GM18858 (cell line): ENCODE measurements at regions not wholly inside any gene's neighbourhood (a gene's known extent, or its start where the extent isn't known, plus 50 kb on each side); places are given as distances from the start of the nearest gene placed in this dataset.

Experiments used
- ATAC-seq: cut with Tn5 transposase; IDR thresholded peaks from one replicate; pipeline ENCODE4 v1.9.1; 2021; ENCODE audit not compliant: unreplicated experiment

GRCh38 chr3:68173012-68173634 is 518.7 kb upstream of the SUCLG2 start:
- no peak for ATAC-seq

DNA sequence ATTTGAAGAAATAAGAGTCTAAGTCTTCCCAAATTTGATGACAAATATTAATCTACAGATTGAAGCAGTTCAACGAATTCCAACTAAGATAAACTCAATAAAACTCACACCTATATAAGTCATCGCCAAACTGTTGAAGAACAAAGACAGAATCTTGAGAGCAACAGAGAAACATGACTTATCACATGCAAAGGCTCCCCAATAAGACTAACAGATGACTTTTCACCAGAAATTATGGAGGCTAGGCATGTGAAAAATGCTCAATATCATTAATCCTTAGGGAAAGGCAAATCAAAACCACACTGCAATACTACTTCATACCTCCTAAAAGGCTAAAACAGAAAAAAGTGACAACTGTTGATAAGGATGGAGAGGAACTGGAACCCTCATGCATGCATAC is 517.6 kb upstream of the SUCLG2 start:
- ATAC-seq, result no peak

GRCh38 chr3:68163968-68164367 is 509.6 kb upstream of the SUCLG2 start:
- no peak for ATAC-seq

DNA sequence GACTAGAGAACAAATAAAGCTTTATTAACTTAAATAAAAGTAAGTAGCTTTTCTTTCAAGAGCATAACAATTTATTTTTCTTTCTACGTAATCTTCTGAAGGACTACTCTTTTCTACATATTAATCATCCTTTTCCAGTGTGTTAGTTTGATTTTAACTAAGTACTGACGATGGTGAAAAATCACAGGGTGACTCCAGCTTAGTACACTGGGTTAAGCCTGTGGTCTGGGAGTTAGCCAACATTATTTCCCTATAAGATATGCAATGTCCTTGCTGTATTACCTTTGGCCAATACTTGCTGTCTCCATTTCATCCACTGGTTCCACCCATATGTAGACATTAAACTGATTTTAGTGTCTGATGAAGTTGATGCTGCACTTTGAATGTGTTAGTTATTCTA is 508.6 kb upstream of the SUCLG2 start:
- no peak for ATAC-seq

DNA sequence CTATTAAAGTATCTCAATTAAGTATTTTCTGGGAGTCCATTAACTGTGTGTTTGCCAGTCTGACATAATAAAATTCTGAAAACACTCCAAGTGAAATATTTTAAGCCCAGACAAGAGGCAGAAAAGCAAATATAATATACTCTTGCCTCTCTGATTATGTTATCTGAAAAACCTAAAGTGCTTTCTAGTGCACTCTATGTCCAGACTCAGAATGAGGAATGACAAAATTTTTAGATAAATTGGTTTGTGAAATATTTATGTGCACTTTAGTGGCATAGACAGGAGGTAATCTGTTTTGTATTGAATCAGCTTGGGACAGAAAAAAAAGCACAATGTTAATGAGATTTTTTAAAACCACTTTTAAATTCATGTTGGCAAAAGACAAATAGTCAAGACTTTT is 508.2 kb upstream of the SUCLG2 start:
- ATAC-seq, result no peak

DNA sequence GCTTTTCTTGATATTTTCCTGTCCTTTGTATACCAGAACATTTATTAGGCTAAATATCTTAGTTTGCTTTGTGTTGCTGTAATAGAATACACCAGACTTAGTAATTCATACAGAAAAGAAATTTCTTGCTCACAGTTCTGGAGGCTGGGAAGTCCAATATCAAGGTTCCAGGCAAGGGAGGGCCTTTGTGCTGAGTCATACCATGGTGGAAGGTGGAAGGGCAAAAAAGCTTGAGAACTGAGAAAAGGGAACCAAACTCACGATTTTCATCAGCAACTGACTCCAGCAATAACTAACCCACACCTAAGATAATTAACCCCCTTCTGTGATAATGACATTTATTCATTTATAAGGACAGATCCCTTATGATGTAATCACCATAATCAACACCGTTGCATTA is 496.9 kb upstream of the SUCLG2 start:
- ATAC-seq, result no peak

DNA sequence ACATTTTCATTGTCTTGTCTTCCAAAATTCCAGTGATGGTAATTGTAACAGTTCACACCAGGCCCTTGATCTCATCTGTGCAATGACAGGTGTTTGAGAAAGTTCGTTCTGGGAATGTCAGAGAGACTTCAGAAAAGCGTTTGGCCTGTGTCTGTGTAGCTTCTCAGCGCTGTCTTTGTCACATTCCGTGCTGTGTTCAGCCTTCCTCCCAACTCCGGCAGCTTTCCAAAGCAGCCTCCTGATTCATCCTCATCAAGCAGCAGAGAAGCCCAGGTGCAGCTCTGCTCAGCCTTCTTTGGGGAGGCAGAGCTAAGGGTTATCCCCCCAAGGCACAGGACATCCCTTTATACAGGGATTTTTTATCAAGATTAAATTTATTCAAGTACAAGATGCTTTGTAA is 494.0 kb upstream of the SUCLG2 start:
- ATAC-seq, result no peak

GRCh38 chr3:68142441-68142840 is 488.0 kb upstream of the SUCLG2 start:
- ATAC-seq, result no peak

DNA sequence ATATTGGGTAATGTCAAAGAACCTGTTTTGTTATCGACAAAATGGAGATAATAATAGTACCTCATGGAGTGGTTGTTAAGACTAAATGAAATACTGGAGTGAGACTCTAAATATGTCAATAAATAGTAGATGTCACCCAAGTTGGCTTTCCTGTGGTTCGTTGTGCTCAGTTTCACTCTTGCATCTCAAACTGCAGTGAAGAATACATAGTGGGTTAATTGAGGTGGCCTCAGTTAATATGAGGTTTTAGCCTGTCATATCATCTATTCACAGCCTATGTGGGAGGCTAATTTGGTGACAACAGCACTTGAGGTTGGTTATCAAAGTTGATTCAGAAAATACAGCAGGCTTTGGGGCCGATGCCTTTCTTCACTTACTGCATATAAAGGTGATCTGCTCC is 485.5 kb upstream of the SUCLG2 start:
- no peak for ATAC-seq

- ATAC-seq, result no peak
These were observed 482.0 kb upstream of the SUCLG2 start for GRCh38 chr3:68136411-68136810.

DNA sequence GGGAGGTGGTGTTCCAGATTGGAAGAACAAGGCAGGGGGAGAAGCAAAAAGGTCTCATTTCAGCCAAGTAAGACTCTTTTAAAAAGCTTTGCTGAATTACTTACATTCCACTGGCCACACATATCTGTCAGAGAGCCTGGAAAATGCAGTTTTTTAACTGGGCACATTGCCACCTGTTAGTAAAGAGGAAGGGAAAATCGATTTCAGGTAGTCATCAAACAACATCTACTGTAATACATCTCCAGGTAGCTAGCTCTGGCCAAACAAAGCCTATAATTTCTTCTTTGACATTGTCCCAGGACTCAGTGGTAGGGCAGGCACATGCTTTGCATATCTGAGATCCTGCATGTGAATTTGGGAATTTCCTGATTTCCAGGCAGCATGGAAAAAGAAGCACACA is 480.7 kb upstream of the SUCLG2 start:
- no peak for ATAC-seq

DNA sequence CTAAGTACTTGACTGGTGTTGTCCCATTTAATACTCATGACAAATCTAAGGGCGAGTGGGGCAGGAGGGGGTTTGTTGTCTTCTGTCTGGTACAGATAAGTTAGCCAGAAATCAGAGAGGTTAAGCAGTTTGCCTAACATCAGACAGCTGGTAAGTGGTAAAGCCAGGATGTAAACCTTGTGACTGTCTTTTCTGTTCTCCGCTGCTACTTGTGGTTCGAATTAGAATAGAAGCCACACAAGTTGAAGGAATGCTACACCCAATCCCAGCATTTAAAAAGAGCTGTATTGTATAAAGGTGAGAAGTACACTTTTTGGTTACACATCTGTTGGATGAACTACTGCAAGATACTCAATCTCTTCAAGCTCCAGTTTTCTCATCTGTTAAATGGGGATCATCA is 474.7 kb upstream of the SUCLG2 start:
- ATAC-seq, result no peak

- ATAC-seq, result no peak
These were observed 468.8 kb upstream of the SUCLG2 start for GRCh38 chr3:68123231-68123630.

GRCh38 chr3:68121287-68121686 is 466.9 kb upstream of the SUCLG2 start:
- ATAC-seq, result no peak

GRCh38 chr3:68116580-68116979 is 462.2 kb upstream of the SUCLG2 start:
- ATAC-seq, result no peak

DNA sequence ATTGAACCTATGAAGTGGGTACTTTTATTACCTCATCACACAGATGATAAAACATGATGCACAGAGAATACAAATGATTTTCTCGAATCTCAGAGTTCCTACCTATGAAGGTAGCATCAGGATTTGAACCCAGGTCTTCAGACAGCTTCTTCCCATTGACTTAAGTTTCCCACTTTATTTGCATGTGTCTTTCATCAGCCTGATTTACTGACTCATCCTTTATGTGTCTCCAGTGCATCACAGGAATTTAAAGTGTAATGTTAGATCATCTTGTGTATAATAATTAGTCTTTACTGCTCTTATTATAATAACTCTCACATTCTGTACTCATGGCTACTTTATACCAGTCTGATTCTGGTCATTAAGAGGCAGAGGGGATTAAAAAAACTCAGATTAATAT is 449.4 kb upstream of the SUCLG2 start:
- no peak for ATAC-seq

DNA sequence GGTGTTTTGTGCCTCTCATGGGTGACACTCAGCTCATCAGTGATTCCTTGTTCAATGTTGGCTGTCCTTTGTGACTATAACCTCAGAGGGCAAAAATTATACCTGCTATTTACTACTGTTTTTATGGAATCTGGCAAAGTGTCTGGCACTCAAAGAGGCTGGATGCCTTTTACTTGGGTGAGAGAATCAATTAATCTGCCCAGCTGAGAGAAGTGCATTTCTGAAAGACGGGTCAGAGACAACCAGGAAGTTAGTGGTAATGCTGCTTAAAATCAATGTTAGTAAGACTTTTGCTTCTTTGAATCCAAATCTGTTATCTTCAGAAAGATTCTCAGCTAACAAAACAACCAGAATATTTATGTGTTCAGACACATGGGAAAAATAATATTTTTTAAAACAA is 436.2 kb upstream of the SUCLG2 start:
- no peak for ATAC-seq

DNA sequence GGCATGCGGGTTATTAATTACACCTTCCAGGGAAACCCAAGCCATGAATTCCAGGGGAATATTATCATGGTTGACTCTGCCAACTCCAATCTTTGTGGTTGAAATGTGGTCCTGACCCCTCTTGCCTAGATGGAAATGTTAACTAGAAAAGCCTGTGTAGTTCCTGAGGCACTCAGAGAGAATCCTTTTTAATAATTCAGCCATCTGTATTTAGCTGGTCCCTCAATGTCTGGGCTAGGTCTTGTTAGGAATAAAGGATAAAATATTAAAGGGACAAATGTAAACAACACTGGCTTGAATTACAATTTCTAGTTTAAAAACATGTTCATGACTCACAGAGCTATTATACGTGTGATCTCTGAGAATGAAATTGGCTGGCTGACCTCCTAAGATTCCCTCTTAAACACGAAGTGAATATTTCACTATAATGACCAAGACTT is 435.2 kb upstream of the SUCLG2 start:
- ATAC-seq, result no peak

GRCh38 chr3:68088636-68089035 is 434.2 kb upstream of the SUCLG2 start:
- ATAC-seq, result no peak

DNA sequence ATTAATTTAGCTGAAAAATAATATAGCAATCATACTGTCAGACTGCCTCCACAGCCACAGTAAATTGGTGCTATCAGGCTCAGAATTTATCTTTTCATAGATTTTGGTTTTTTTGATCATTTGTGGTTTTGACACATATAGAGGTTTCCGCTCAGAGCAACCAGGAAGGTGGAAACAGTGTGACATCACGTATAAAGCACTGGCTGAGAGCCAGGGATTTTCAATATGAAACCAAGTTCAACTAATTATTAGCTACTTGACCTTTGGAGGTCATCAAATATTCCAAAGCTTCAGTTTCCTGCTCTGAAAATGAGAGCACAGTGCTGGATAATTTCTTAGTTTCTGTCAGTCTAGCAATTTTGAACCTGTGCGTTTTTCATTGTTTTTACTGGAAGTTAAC is 433.8 kb upstream of the SUCLG2 start:
- ATAC-seq, result no peak

DNA sequence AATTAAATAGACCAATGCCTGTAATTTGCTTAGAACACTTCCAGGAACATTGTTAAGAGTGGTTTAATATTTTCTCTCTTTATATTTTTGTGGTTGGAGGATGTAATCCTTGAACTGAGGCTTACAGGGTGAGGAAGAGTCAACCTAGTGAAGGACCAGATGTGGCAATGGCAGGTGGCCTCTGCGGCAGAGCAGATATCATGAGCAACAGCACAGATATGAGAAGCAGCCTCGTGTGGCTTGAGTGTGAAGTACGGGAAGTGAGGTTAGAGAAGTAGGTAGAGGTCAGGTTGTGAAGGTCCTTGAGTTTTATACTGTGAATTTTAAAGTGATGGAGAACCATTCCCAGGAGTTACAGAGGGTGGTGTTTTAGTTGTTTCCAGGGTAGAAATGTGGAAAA is 417.6 kb upstream of the SUCLG2 start:
- ATAC-seq, result no peak

DNA sequence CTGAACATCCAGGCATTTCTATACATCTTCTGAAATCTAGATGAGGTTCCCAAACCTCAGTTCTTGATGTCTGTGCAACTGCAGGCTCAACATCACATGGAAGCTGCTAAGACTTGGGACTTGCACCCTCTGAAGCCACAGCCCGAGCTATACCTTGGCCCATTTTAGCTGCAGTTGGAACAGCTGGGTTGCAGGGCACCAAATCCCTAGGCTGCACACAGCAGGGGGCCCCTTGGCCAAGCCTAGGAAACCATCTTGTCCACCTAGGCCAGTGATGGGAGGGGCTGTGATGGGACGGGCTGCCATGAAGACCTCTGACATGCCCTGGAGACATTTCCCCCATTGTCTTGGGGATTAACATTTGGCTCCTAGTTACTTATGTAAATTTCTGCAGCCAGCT is 415.8 kb upstream of the SUCLG2 start:
- ATAC-seq, result no peak

- ATAC-seq, result no peak
These were observed 412.9 kb upstream of the SUCLG2 start for GRCh38 chr3:68067314-68067713.

DNA sequence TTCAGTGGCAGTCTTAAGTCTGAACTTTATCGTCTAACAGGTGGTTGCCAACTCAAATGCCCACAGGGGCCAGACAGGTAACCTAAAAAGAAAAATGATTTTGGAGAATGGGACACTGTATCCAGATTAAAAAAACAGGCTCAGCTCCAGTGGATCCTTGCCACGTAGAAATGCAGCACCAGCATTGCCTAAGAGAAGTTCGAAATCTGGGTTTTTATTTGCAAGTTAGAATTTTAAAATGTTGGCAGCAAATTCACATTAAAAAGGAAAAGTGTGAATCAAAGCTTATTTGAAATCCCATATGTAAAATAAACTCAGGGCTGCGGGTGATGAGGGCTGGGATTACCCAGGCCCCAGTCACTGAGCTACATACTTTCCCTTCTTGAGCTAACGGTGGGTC is 408.5 kb upstream of the SUCLG2 start:
- ATAC-seq, result no peak
